ENCODE measurements at regions not wholly inside any gene's neighbourhood (a gene's known extent, or its start where the extent isn't known, plus 50 kb on each side); places are given as distances from the start of the nearest gene placed in this dataset.

GRCh38 chr5:125712397-125712796, 710.8 kb upstream of the GRAMD2B start:
- TF ChIP-seq POLR2A (IDR thresholded peaks at IDR 0.05) (no peak), CTCF (IDR thresholded peaks at IDR 0.05) (no peak)
